ENCODE measurements at regions not wholly inside any gene's neighbourhood (a gene's known extent, or its start where the extent isn't known, plus 50 kb on each side); places are given as distances from the start of the nearest gene placed in this dataset.

DNA sequence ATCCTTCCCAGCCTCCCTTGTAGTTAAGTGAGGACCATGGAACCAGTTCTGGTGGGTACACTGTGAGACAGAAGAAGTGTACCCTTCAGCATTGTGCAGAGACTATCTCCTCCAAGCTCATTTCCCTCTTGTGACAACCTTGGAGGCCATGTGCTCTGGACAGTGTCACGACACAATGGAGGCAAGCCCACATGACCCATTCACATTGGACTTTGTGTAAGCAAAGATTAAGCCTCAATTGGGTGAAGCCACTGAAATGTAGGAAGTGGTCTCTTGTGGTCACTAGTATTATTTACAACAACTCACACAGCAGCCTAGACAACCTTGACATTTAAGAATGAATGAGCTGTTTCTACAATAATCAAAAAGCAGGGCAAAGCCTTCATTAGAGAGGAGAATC lies 124.2 kb downstream of the INHBA start:
- Histone ChIP-seq H3K4me3 (no peak overlapping the region), H3K27ac (no peak overlapping the region), H3K36me3 (no peaks in the 10 kb centered on the region), H3K9me3 (no peaks in the 10 kb centered on the region), H3K27me3 (no peaks in the 10 kb centered on the region), H3K4me1 (no peaks in the 10 kb centered on the region)
- TF ChIP-seq EP300 (IDR thresholded peaks at IDR 0.05) = no peak
- no peak for TF ChIP-seq POLR2AphosphoS5 (IDR thresholded peaks at IDR 0.05)
- TF ChIP-seq, protein P1, sequence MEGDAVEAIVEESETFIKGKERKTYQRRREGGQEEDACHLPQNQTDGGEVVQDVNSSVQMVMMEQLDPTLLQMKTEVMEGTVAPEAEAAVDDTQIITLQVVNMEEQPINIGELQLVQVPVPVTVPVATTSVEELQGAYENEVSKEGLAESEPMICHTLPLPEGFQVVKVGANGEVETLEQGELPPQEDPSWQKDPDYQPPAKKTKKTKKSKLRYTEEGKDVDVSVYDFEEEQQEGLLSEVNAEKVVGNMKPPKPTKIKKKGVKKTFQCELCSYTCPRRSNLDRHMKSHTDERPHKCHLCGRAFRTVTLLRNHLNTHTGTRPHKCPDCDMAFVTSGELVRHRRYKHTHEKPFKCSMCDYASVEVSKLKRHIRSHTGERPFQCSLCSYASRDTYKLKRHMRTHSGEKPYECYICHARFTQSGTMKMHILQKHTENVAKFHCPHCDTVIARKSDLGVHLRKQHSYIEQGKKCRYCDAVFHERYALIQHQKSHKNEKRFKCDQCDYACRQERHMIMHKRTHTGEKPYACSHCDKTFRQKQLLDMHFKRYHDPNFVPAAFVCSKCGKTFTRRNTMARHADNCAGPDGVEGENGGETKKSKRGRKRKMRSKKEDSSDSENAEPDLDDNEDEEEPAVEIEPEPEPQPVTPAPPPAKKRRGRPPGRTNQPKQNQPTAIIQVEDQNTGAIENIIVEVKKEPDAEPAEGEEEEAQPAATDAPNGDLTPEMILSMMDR (IDR thresholded peaks at IDR 0.05) = no peak
- no peak for TF ChIP-seq POLR2A (IDR thresholded peaks at IDR 0.05)
- 57 to 94% (median 75%) methylated on average over 1 of the region's 1 CpG for WGBS, 5 donors
- DNase-seq = no peak
- intact Hi-C loops (cut with DNase I; ENCODE audit: low total_unique reads) = no loop called here

DNA sequence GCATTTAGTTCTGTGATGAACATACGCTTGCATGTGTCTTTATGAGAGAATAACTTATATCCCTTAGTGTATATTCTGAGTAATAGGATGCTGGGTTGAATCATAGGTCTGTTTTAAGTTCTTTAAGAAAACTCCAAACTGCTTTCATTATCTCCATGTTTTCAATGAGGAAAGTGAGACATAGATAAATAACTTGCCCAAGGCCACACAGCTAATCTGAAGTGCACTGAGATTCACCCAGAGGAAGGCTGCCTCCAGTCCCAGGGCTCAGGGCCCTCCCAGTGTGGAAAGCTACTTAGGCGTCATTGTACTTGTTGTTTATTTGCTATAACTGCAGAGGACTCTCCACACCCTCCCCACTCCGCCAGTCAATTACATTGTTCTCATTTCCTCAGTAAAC lies 126.7 kb downstream of the INHBA start:
- Histone ChIP-seq H3K4me3 (no peak overlapping the region), H3K27me3 (no peaks in the 10 kb centered on the region), H3K9me3 (no peaks in the 10 kb centered on the region), H3K36me3 (no peaks in the 10 kb centered on the region), H3K4me1 (no peaks in the 10 kb centered on the region), H3K27ac (no peak overlapping the region)
- WGBS, 5 donors = 78 to 92% (median 83%) methylated on average over 3 of the region's 3 CpGs
- no peak for DNase-seq
- intact Hi-C loops (cut with DNase I; ENCODE audit: low total_unique reads) = no loop called here
- no peak for TF ChIP-seq EP300 (IDR thresholded peaks at IDR 0.05)
- no peak for TF ChIP-seq POLR2AphosphoS5 (IDR thresholded peaks at IDR 0.05)
- no peak for TF ChIP-seq POLR2A (IDR thresholded peaks at IDR 0.05)
- TF ChIP-seq, protein P1 (IDR thresholded peaks at IDR 0.05) = no peak

DNA sequence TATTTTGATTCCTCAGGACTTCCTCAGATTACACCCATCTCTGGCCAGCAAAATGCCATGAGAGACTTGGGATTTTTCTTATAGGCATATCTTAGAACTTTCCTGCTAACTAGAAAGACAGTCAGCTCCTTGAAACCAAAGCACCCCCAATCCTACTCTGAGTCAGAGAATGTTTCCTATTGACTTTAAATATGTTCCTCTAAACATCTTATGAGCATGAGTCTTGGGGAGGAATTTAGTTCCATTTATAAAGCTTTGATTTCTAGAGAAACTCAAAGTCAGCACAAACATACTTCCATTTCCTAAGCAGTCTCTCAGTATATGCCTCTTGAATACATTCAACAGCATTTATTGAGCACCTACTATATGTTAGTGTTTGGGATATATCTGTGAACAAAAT lies 128.5 kb downstream of the INHBA start:
- Histone ChIP-seq H3K9me3 (no peaks in the 10 kb centered on the region), H3K4me1 (no peaks in the 10 kb centered on the region), H3K36me3 (no peaks in the 10 kb centered on the region), H3K4me3 (no peak overlapping the region), H3K27me3 (no peaks in the 10 kb centered on the region), H3K27ac (no peak overlapping the region)
- DNase-seq = no peak
- TF ChIP-seq, protein P1 (IDR thresholded peaks at IDR 0.05) = no peak
- no peak for TF ChIP-seq POLR2AphosphoS5 (IDR thresholded peaks at IDR 0.05)
- no peak for TF ChIP-seq EP300 (IDR thresholded peaks at IDR 0.05)
- no peak for TF ChIP-seq POLR2A (IDR thresholded peaks at IDR 0.05)
- intact Hi-C loops (cut with DNase I; ENCODE audit: low total_unique reads) = no loop called here

DNA sequence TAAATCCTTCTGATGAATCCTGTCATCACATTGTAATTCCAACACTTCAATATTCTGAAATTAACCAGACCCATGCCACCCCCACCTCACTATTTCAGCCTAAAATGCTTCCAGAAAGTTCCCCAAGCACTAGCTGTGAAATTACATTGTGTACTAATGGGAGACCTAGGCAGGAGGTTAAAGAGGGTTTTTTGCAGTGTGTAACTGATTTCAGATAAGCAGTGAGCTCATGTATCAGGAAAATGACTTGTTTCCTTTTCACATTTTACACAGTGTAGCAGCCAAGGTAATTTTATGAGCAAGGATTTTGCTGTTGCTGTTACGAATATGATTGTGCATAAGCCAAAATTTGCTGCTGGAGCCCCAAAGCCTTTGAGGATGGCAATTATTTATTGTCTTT lies 129.0 kb downstream of the INHBA start:
- no peaks in the 10 kb centered on the region for H3K4me1 ChIP-seq
- 52 to 74% (median 70%) methylated on average over 1 of the region's 1 CpG for WGBS, 5 donors
- intact Hi-C loops (cut with DNase I; ENCODE audit: low total_unique reads) = no loop called here
- DNase-seq = peak in 1 of 2 donors; percentile 7
- no peaks in the 10 kb centered on the region for H3K36me3 ChIP-seq
- TF ChIP-seq POLR2A (IDR thresholded peaks at IDR 0.05) = no peak
- TF ChIP-seq EP300 (IDR thresholded peaks at IDR 0.05) = no peak
- TF ChIP-seq, protein P1 (IDR thresholded peaks at IDR 0.05) = no peak
- TF ChIP-seq POLR2AphosphoS5 (IDR thresholded peaks at IDR 0.05) = no peak
- no peak overlapping the region for H3K27ac ChIP-seq
- no peak overlapping the region for H3K4me3 ChIP-seq
- H3K9me3 ChIP-seq = no peaks in the 10 kb centered on the region
- H3K27me3 ChIP-seq = no peaks in the 10 kb centered on the region

Measured in stomach (tissue), 8 donors.